ENCODE measurements at regions not wholly inside any gene's neighbourhood (a gene's known extent, or its start where the extent isn't known, plus 50 kb on each side); places are given as distances from the start of the nearest gene placed in this dataset.

DNA sequence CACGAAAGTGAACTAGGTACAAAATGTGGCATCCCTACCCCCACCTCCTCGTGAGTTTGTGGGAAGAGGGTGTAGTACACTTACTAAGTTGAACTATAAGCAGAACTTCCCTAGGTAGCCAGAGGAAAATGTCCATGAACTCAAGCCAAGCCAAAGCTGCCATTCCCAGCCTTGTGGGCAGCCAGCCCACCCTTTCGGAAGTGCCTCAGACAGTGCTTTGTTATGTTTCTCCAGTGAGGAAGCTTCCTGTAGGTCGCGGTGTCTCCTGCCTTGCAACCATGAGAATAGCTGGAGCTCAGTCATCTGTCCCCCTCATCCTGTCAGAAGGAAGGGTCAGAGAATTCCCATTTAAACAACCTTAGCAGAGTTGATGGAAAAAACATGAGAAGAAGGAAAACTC is 266.9 kb downstream of the DUSP6 start:
- intact Hi-C loops (cut with DNase I; ENCODE audit: low total_unique reads) = no loop called here

DNA sequence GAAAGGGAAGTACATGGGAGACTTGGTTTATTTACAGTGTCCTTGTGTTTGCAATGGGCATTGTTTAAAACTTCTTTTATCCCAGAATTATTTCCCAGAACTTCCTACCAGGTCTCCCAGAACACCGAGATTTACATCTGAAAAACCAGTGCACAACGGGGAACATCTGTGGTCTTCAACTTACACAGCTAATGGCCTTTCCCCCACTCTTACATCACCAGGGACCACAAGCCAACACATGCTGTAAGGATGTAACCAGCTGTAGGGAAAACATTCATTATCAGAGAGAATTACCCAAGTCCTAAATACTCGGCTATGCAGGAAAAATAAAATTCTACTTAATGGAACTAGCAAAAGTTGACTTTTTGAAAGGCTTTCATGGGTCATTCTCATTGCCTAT is 267.6 kb downstream of the DUSP6 start:
- no peaks in the 10 kb centered on the region for H3K36me3 ChIP-seq
- no peaks in the 10 kb centered on the region for H3K4me1 ChIP-seq
- H3K4me3 ChIP-seq = no peak overlapping the region
- no peaks in the 10 kb centered on the region for H3K9me3 ChIP-seq
- no peak overlapping the region for H3K27ac ChIP-seq
- intact Hi-C loops (cut with DNase I; ENCODE audit: low total_unique reads) = no loop called here
- TF ChIP-seq, protein P1, sequence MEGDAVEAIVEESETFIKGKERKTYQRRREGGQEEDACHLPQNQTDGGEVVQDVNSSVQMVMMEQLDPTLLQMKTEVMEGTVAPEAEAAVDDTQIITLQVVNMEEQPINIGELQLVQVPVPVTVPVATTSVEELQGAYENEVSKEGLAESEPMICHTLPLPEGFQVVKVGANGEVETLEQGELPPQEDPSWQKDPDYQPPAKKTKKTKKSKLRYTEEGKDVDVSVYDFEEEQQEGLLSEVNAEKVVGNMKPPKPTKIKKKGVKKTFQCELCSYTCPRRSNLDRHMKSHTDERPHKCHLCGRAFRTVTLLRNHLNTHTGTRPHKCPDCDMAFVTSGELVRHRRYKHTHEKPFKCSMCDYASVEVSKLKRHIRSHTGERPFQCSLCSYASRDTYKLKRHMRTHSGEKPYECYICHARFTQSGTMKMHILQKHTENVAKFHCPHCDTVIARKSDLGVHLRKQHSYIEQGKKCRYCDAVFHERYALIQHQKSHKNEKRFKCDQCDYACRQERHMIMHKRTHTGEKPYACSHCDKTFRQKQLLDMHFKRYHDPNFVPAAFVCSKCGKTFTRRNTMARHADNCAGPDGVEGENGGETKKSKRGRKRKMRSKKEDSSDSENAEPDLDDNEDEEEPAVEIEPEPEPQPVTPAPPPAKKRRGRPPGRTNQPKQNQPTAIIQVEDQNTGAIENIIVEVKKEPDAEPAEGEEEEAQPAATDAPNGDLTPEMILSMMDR (IDR thresholded peaks at IDR 0.05) = no peak
- TF ChIP-seq POLR2A (IDR thresholded peaks at IDR 0.05) = no peak
- no peaks in the 10 kb centered on the region for H3K27me3 ChIP-seq
- DNase-seq = no peak

More for the DNA sequence above, 266.9 kb downstream of the DUSP6 start:
- Histone ChIP-seq H3K27me3 (no peaks in the 10 kb centered on the region), H3K27ac (no peak overlapping the region), H3K4me1 (no peaks in the 10 kb centered on the region), H3K36me3 (no peaks in the 10 kb centered on the region), H3K9me3 (no peaks in the 10 kb centered on the region), H3K4me3 (no peak overlapping the region)
- TF ChIP-seq POLR2A (IDR thresholded peaks at IDR 0.05) = no peak
- TF ChIP-seq, protein P1 (IDR thresholded peaks at IDR 0.05) = no peak
- peak in 1 of 2 donors; percentile 15 for DNase-seq

DNA sequence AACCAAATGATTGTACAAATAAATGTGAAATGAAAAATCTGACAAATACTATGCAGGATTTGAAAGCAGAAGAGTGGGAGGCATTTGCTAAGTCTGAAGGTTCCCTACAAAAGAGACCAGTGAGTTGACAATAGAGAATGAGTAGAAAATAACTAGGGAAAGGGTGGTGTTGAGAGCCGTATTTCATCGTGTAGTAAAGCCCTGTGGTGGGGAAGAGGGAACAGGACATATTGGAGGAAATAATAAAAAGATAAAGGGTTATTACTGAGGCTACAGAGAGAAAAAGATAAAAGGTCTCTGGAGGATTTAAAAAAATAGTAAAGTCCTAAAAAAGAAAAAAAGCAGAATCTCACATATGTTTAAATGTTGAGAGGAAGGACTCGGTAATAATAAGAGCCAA is 268.8 kb downstream of the DUSP6 start:
- H3K27ac ChIP-seq = no peak overlapping the region
- H3K36me3 ChIP-seq = no peaks in the 10 kb centered on the region
- no peaks in the 10 kb centered on the region for H3K27me3 ChIP-seq
- H3K4me1 ChIP-seq = no peaks in the 10 kb centered on the region
- intact Hi-C loops (cut with DNase I; ENCODE audit: low total_unique reads) = no loop called here
- no peak overlapping the region for H3K4me3 ChIP-seq
- no peak for TF ChIP-seq POLR2A (IDR thresholded peaks at IDR 0.05)
- TF ChIP-seq, protein P1 (IDR thresholded peaks at IDR 0.05) = no peak
- H3K9me3 ChIP-seq = no peaks in the 10 kb centered on the region
- DNase-seq = no peak

DNA sequence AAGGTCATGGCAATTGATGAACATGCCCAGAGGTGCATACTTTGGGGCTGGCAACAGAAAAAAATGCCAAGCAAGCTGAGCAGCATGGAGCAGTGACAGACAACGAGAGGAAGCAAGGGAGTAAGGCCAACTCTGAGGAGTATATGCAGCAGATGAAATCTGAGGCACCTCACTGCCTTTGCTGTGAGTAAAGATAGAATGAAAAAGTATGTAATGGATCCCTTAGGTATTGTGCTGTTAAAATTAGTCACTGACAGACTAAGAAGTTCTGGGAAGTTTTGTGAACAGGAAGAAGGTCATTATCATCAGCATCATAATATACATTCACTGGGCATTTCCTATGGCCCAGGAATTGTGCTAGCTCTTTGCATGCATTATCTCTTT is 269.9 kb downstream of the DUSP6 start:
- TF ChIP-seq POLR2A (IDR thresholded peaks at IDR 0.05) = no peak
- TF ChIP-seq, protein P1 (IDR thresholded peaks at IDR 0.05) = no peak
- Histone ChIP-seq H3K4me3 (no peak overlapping the region), H3K36me3 (no peaks in the 10 kb centered on the region), H3K9me3 (no peaks in the 10 kb centered on the region), H3K27me3 (no peaks in the 10 kb centered on the region), H3K27ac (no peak overlapping the region), H3K4me1 (no peaks in the 10 kb centered on the region)
- DNase-seq = no peak
- intact Hi-C loops (cut with DNase I; ENCODE audit: low total_unique reads) = no loop called here

DNA sequence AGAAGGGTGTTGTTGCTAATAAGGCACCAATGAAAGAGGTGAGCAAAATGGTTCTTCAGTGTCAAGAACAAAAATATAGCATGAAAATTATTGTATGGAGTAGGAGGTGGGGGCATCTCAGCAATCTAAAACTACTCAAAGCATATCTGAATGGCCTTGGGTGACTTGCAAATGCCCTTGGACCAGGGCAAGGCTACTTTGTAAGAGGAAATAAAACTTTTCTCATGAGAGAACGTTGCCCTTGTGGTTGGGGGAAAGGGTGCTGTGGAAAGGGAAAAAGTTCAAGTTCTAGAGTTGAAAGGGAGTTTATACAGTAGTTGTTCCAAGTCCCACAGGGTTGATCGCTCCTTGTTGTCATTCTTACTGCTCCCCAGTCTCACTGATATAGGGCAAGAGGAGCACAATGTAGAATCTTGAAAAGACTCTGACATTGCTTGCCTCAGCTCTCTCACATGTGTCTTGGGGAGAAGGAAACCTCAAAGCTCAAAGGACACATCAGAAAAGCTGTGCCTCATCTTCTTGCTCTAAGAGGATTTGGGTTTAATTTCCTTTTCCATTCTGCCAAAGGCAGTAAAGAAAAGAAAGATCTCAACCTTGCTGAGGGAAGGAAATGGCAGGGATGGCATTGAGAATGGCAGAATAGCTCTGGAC is 270.5 kb downstream of the DUSP6 start:
- Histone ChIP-seq H3K9me3 (no peaks in the 10 kb centered on the region), H3K27me3 (no peaks in the 10 kb centered on the region), H3K36me3 (no peaks in the 10 kb centered on the region), H3K27ac (no peak overlapping the region), H3K4me3 (no peak overlapping the region), H3K4me1 (no peaks in the 10 kb centered on the region)
- no peak for DNase-seq
- TF ChIP-seq POLR2A (IDR thresholded peaks at IDR 0.05) = no peak
- TF ChIP-seq, protein P1 (IDR thresholded peaks at IDR 0.05) = no peak
- intact Hi-C loops (cut with DNase I; ENCODE audit: low total_unique reads) = no loop called here
